ENCODE measurements at regions not wholly inside any gene's neighbourhood (a gene's known extent, or its start where the extent isn't known, plus 50 kb on each side); places are given as distances from the start of the nearest gene placed in this dataset.

DNA sequence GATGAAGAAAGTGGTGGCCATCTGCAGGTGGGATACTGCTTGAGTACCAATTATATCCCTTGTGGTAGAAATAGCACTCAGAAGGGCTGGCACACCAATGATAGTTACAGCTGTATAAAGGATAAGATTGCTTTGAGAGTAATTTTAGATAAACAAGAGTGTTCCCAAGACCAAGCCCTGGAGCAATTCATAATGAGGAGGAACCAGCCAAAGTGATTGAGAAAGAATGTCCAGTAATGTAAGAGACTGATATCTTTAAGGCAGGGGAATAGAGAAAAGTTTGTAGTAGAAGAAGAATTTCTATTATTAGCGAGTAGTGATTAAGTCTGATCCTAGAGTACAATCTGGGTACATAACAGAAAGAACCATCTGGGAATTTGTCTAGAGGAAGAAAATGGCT lies 945.1 kb downstream of the OTOL1 start:
- Histone ChIP-seq H3K27ac (no peak overlapping the region), H3K9me3 (no peaks in the 10 kb centered on the region), H3K4me3 (no peak overlapping the region), H3K4me2 (no peak overlapping the region), H3K4me1 (no peaks in the 10 kb centered on the region)
- DNase-seq (ENCODE audit: low read depth in 1 of 2, low spot score in 1 of 2) (no peak), FAIRE-seq (no peak), ATAC-seq (no peak)
- CTCF ChIA-PET, result no interaction called here
- POLR2A ChIA-PET, result no interaction called here
- TF ChIP-seq NFE2L2 (conservative IDR thresholded peaks at IDR 0.05; ENCODE audit: low read length) (no peak), HES2 (IDR thresholded peaks at IDR 0.05) (no peak), TFCP2L1 (CRISPR knock-in tag; IDR thresholded peaks at IDR 0.05) (no peak), USF2 (IDR thresholded peaks at IDR 0.05) (no peak), BHLHE40 (IDR thresholded peaks at IDR 0.05; ENCODE audit: low read depth, low read length) (no peak), CHD4 (IDR thresholded peaks at IDR 0.05; ENCODE audit: borderline replicate concordance) (no peak), ESRRA (IDR thresholded peaks at IDR 0.05; ENCODE audit: borderline replicate concordance, low read length) (no peak), RNF2 (IDR thresholded peaks at IDR 0.05; ENCODE audit: borderline replicate concordance, low read depth) (no peak), MAZ (IDR thresholded peaks at IDR 0.05; ENCODE audit: borderline replicate concordance, low read depth, low read length) (no peak), HEYL (CRISPR knock-in tag; IDR thresholded peaks at IDR 0.05) (no peak), HOXA7 (CRISPR knock-in tag; IDR thresholded peaks at IDR 0.05) (no peak), JUN (IDR thresholded peaks at IDR 0.05) (no peak), SMC3 (IDR thresholded peaks at IDR 0.05) (no peak), FOSL2 (IDR thresholded peaks at IDR 0.05) (no peak), FOSL2 (CRISPR knock-in tag; IDR thresholded peaks at IDR 0.05) (no peak)
- TF ChIP-seq, protein P1, sequence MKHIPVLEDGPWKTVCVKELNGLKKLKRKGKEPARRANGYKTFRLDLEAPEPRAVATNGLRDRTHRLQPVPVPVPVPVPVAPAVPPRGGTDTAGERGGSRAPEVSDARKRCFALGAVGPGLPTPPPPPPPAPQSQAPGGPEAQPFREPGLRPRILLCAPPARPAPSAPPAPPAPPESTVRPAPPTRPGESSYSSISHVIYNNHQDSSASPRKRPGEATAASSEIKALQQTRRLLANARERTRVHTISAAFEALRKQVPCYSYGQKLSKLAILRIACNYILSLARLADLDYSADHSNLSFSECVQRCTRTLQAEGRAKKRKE (CRISPR knock-in tag; IDR thresholded peaks at IDR 0.05; ENCODE audit: low read depth), result no peak
- TF ChIP-seq, protein P2, sequence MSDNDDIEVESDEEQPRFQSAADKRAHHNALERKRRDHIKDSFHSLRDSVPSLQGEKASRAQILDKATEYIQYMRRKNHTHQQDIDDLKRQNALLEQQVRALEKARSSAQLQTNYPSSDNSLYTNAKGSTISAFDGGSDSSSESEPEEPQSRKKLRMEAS (IDR thresholded peaks at IDR 0.05), result no peak
- TF ChIP-seq, protein P3, sequence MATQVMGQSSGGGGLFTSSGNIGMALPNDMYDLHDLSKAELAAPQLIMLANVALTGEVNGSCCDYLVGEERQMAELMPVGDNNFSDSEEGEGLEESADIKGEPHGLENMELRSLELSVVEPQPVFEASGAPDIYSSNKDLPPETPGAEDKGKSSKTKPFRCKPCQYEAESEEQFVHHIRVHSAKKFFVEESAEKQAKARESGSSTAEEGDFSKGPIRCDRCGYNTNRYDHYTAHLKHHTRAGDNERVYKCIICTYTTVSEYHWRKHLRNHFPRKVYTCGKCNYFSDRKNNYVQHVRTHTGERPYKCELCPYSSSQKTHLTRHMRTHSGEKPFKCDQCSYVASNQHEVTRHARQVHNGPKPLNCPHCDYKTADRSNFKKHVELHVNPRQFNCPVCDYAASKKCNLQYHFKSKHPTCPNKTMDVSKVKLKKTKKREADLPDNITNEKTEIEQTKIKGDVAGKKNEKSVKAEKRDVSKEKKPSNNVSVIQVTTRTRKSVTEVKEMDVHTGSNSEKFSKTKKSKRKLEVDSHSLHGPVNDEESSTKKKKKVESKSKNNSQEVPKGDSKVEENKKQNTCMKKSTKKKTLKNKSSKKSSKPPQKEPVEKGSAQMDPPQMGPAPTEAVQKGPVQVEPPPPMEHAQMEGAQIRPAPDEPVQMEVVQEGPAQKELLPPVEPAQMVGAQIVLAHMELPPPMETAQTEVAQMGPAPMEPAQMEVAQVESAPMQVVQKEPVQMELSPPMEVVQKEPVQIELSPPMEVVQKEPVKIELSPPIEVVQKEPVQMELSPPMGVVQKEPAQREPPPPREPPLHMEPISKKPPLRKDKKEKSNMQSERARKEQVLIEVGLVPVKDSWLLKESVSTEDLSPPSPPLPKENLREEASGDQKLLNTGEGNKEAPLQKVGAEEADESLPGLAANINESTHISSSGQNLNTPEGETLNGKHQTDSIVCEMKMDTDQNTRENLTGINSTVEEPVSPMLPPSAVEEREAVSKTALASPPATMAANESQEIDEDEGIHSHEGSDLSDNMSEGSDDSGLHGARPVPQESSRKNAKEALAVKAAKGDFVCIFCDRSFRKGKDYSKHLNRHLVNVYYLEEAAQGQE (IDR thresholded peaks at IDR 0.05), result no peak
- WGBS (ENCODE audit: missing lambda C conversion rate), result 0% methylated on average over 1 of the region's 1 CpG

DNA sequence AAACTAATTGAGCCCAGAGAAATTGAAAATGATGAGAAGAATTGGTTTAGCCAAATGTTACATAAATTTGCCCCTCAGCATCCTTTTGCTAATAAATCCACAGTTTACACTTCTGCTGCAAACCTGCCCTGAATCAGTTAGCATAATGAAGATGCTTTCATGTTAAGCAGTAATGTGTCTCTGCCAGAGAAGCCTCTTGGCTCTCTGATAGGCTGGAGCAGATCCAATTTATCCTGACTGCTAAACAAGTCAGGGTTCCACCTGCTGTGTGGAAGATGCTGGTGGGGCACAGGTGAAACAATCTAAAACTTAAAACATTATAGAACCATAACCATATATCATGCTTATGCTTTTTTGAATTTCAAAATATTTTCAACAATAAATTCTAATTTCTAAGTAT lies 946.8 kb downstream of the OTOL1 start:
- Histone ChIP-seq H3K4me2 (no peak overlapping the region), H3K27ac (no peak overlapping the region), H3K4me3 (no peak overlapping the region), H3K9me3 (no peaks in the 10 kb centered on the region), H3K4me1 (no peaks in the 10 kb centered on the region)
- FAIRE-seq (no peak), DNase-seq (ENCODE audit: low read depth in 1 of 2, low spot score in 1 of 2) (no peak), ATAC-seq (no peak)
- ChIA-PET CTCF (no interaction called here), POLR2A (no interaction called here)
- TF ChIP-seq, protein P4, sequence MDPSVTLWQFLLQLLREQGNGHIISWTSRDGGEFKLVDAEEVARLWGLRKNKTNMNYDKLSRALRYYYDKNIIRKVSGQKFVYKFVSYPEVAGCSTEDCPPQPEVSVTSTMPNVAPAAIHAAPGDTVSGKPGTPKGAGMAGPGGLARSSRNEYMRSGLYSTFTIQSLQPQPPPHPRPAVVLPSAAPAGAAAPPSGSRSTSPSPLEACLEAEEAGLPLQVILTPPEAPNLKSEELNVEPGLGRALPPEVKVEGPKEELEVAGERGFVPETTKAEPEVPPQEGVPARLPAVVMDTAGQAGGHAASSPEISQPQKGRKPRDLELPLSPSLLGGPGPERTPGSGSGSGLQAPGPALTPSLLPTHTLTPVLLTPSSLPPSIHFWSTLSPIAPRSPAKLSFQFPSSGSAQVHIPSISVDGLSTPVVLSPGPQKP (IDR thresholded peaks at IDR 0.05; ENCODE audit: low read depth, low read length), result no peak
- TF ChIP-seq ZC3H11A (IDR thresholded peaks at IDR 0.05) (no peak), RCOR1 (IDR thresholded peaks at IDR 0.05; ENCODE audit: low read depth, low read length) (no peak), PHF8 (IDR thresholded peaks at IDR 0.05; ENCODE audit: borderline replicate concordance, low read depth) (no peak), TFCP2L1 (CRISPR knock-in tag; IDR thresholded peaks at IDR 0.05) (no peak), FOXS1 (CRISPR knock-in tag; IDR thresholded peaks at IDR 0.05) (no peak), CBX8 (IDR thresholded peaks at IDR 0.05) (no peak), EHMT2 (IDR thresholded peaks at IDR 0.05; ENCODE audit: low read depth) (no peak), MYC (IDR thresholded peaks at IDR 0.05; ENCODE audit: borderline replicate concordance, low read length) (no peak), HEYL (CRISPR knock-in tag; IDR thresholded peaks at IDR 0.05) (no peak), JUNB (IDR thresholded peaks at IDR 0.05) (no peak), ZFP36 (IDR thresholded peaks at IDR 0.05; ENCODE audit: borderline replicate concordance, partially characterized antibody) (no peak), RARB (CRISPR knock-in tag; IDR thresholded peaks at IDR 0.05) (no peak), GATA3 (IDR thresholded peaks at IDR 0.05; ENCODE audit: borderline replicate concordance) (no peak), POLR2AphosphoS2 (conservative IDR thresholded peaks at IDR 0.05; ENCODE audit: low read length) (no peak)
- TF ChIP-seq, protein P1 (CRISPR knock-in tag; IDR thresholded peaks at IDR 0.05; ENCODE audit: low read depth), result no peak

Data from A549 (cell line).